SJSA1 (cell line): ENCODE measurements at regions not wholly inside any gene's neighbourhood (a gene's known extent, or its start where the extent isn't known, plus 50 kb on each side); places are given as distances from the start of the nearest gene placed in this dataset.

ENCODE experiments used
- DNase-seq, 2 experiments: peaks; one replicate each; pipeline ENCODE4 v3.0.0-alpha.2; 2015 to 2020; ENCODE audit warnings: low spot score in 2 of 2, low read depth in 1 of 2
- H3K27ac ChIP-seq: fragments of 250-450 bp; sonication (Bioruptor Pico); 2 replicates; pipeline ENCODE4 v1.5.1; 2020; ENCODE audit warnings: mild to moderate bottlenecking, moderate library complexity
- H3K27me3 ChIP-seq: fragments of 250-450 bp; sonication (Bioruptor Pico); replicated peaks from 2 replicates; pipeline ENCODE4 v1.5.1; 2020; ENCODE audit warnings: mild to moderate bottlenecking, moderate library complexity
- H3K36me3 ChIP-seq: fragments of 250-450 bp; sonication (Bioruptor Pico); 2 replicates; pipeline ENCODE4 v1.5.1; 2020; ENCODE audit warnings: mild to moderate bottlenecking
- H3K4me1 ChIP-seq: fragments of 250-450 bp; sonication (Bioruptor Pico); replicated peaks from 2 replicates; pipeline ENCODE4 v1.6.1; 2021; ENCODE audit warnings: mild to moderate bottlenecking
- H3K4me3 ChIP-seq: fragments of 250-450 bp; sonication (Bioruptor Pico); 2 replicates; pipeline ENCODE4 v1.5.1; 2020; ENCODE audit warnings: mild to moderate bottlenecking
- H3K9me3 ChIP-seq: fragments of 250-450 bp; sonication (Bioruptor Pico); replicated peaks from 2 replicates; pipeline ENCODE4 v1.5.1; 2020; ENCODE audit warnings: mild to moderate bottlenecking

DNA sequence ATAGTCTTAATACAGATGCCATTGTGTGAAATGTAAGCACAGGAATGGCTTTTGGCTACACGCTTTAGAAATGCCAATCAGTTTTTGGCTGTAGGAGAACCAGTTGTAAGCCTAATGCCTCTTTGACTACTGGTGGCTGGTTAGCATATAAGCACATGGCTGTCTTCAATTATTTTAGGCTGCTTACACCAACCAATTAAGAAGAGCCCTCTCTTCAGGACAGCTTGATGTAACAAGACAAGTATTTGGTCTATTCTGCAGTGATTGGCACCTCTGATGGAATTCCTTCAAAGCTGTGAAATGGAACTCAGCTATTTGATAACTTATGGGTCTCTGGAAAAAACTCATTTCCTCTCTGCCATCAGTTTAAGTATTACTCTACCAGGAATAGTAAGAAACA lies 680.1 kb upstream of the FSHR start:
- Histone ChIP-seq H3K4me1 (no peaks in the 10 kb centered on the region), H3K4me3 (no peak overlapping the region), H3K9me3 (no peaks in the 10 kb centered on the region), H3K27ac (no peak overlapping the region), H3K36me3 (no peaks in the 10 kb centered on the region), H3K27me3 (no peaks in the 10 kb centered on the region)
- no peak for DNase-seq

DNA sequence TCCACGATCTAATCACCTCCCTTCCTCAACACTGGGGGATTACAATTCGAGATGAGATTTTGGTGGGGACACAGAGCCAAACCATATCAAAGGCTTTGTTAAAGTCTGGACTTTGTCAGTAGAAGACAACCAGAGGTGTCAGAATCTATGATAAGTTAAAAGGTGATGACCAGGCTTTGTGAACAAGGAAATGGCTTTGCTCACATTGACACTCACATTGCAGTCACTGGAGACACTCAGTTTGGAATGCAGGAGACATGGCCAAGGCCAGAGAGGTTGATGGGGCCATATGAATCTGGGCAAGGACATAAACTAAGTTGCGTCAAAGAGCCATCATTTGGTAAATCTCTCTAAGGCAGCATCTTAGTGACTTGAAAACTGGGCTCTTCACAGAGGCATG lies 678.2 kb upstream of the FSHR start:
- Histone ChIP-seq H3K27me3 (no peaks in the 10 kb centered on the region), H3K36me3 (no peaks in the 10 kb centered on the region), H3K9me3 (peaks cover 8% of the 10 kb centered on the region; the same call in 1 of the 2 replicates), H3K27ac (no peak overlapping the region), H3K4me1 (no peaks in the 10 kb centered on the region), H3K4me3 (no peak overlapping the region)
- no peak for DNase-seq

DNA sequence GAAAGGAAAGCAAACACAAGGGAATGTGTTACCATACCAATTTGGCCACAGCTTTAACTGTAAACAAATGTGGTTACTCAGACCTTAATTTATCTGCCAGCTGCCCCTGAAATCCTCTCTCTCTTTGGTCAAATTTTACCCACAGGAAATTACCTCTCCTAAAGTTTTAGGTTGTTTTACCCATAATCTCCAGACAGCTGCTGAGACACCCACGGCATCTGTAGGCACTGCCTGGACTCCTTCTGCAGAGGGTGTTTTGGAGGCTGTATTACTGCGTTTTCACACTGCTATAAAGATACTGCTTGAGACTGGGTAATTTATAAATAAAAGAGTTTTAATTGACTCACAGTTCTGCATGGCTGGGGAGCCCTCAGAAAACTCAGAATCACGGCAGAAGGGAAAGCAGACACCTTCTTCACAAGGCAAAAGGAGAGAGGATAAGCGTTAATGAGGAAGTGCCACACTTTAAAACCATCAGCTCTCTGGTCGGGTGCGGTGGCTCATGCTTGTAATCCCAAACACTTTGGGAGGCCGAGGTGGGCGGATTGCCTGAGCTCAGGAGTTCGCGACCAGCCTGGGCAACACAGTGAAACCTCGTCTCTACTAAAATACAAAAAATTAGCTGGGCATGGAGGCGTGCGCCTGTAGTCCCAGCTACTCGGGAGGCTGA lies 677.5 kb upstream of the FSHR start:
- Histone ChIP-seq H3K4me3 (no peak overlapping the region), H3K36me3 (no peaks in the 10 kb centered on the region), H3K9me3 (peaks cover 8% of the 10 kb centered on the region; the same call in 1 of the 2 replicates), H3K27ac (no peak overlapping the region), H3K4me1 (no peaks in the 10 kb centered on the region), H3K27me3 (no peaks in the 10 kb centered on the region)
- no peak for DNase-seq

DNA sequence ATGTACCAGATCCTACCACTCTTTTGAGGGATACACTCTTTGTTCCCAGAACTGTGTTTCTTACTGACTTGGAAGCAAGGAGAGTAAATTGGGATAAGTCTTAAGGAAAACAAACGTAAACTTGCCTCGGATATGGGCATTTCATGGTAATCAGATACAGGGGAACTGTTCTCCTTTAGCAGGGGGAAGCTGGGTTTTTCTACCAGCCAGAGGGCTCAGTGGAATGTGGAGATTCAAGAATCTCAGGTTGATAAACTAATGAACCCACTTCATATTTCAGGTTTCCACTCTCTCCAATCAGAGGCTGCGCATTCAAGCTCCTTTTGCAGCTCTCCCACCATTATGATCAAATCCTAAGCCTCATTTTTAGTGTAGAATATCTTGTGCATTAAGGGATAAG lies 676.5 kb upstream of the FSHR start:
- peaks cover 8% of the 10 kb centered on the region; the same call in 1 of the 2 replicates for H3K9me3 ChIP-seq
- H3K4me3 ChIP-seq, result no peak overlapping the region
- H3K27me3 ChIP-seq, result no peaks in the 10 kb centered on the region
- H3K4me1 ChIP-seq, result no peaks in the 10 kb centered on the region
- no peak overlapping the region for H3K27ac ChIP-seq
- no peak for DNase-seq
- H3K36me3 ChIP-seq, result no peaks in the 10 kb centered on the region

DNA sequence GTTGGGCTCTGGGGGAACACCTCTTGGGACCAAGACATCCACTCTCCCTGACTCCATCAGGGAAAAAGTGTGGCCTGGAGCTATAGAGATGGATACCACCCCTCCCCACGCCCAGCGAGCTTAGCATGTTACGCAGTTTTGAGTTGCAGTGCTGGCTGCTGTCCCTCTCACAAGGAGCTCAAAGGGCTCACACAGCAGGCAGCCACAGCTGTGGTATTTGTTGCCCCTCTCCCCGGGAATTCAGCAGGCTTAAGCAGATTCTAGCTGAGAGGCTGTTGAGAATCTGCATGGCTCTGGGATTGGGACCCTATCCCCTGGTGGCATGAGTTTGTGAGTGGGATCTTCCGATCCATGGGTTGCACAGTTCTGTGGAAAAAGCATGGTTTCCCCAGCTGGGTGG lies 673.1 kb upstream of the FSHR start:
- no peak overlapping the region for H3K4me3 ChIP-seq
- H3K36me3 ChIP-seq, result no peaks in the 10 kb centered on the region
- no peak for DNase-seq

DNA sequence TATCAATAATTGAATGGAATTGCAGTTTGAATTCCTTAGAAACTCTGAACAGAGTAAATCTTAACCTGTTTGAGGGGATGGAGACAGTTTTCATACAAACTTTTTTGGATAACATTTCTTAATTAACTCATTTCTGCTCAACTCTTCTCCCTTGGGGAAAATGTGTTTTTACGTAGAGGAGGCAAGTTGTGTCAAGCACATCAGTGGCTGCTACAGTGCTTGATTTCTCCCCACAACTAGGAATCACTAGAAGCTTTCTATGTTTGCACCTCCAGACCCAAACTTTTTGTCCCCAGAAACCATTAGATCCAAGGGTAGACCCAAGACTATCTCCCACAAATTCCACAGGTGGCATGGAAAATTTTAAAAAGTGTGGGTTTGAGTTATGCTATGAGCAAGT lies 658.9 kb upstream of the FSHR start:
- Histone ChIP-seq H3K4me1 (no peaks in the 10 kb centered on the region), H3K27me3 (no peaks in the 10 kb centered on the region), H3K27ac (no peak overlapping the region), H3K36me3 (no peaks in the 10 kb centered on the region), H3K9me3 (no peaks in the 10 kb centered on the region), H3K4me3 (no peak overlapping the region)
- DNase-seq, result no peak

More for the DNA sequence above, 673.1 kb upstream of the FSHR start:
- Histone ChIP-seq H3K27me3 (no peaks in the 10 kb centered on the region), H3K27ac (no peak overlapping the region), H3K9me3 (peaks cover 8% of the 10 kb centered on the region; the same call in 1 of the 2 replicates), H3K4me1 (no peaks in the 10 kb centered on the region)

DNA sequence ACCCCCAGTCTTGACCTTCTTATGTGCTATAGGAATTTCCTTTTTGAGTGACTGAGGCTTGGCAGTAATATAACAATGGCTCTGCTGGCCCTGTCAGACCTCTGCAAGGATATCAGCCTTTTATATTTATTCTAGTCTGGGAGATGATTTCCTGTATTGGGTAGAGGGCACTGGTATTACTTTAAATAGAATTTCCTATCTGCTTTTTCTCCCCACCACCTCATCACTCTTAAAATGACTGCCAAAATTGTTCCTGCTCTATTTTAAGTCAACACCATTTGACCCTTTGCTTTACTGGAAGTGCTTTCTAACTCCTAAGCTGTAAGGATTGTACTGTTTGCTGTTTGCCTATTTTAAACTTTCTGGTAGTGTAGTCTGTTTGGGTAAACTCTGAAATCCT lies 658.4 kb upstream of the FSHR start:
- DNase-seq, result no peak
- H3K27ac ChIP-seq, result no peak overlapping the region
- no peaks in the 10 kb centered on the region for H3K9me3 ChIP-seq
- no peak overlapping the region for H3K4me3 ChIP-seq
- no peaks in the 10 kb centered on the region for H3K4me1 ChIP-seq
- H3K36me3 ChIP-seq, result no peaks in the 10 kb centered on the region
- no peaks in the 10 kb centered on the region for H3K27me3 ChIP-seq

DNA sequence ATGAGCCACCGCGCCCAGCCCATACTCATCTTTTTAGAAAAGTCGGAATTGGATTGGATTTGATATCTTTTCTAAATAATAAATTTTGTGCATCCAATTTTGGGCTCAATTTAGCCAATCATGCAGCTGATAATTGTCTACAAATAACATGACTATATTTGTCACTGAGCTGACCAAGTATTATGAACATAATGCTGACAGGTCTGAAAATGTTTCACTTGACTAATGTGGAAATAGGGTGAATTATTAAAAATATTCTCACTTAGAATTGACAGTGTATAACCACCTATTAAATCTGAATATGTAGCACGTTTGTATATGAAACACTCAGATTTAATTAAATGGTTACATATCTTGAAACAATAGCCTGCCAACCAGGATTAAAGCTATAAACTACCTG lies 657.2 kb upstream of the FSHR start:
- no peaks in the 10 kb centered on the region for H3K36me3 ChIP-seq
- H3K27me3 ChIP-seq, result no peaks in the 10 kb centered on the region
- H3K4me1 ChIP-seq, result no peaks in the 10 kb centered on the region
- no peak overlapping the region for H3K27ac ChIP-seq
- H3K4me3 ChIP-seq, result no peak overlapping the region
- H3K9me3 ChIP-seq, result no peaks in the 10 kb centered on the region
- no peak for DNase-seq

DNA sequence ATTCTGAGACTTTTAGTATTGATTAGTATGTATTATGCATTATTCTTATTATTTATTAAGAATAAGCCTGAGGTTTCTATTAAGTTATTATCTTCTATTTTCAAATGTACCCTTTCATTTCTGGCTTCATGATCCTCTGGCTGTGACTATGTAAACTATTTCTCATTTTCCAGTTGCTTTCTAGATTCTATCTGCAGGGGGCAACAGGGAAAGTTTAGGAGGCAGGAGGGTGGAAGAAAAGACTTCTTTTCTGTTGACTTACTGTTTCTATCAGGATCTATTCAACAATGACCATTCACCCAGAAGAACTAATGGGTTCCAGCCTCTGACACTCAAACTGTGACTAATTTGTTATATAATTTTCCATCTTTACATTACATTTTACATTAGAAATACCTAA lies 653.4 kb upstream of the FSHR start:
- Histone ChIP-seq H3K36me3 (no peaks in the 10 kb centered on the region), H3K4me1 (no peaks in the 10 kb centered on the region), H3K9me3 (no peaks in the 10 kb centered on the region), H3K27ac (no peak overlapping the region), H3K4me3 (no peak overlapping the region), H3K27me3 (no peaks in the 10 kb centered on the region)
- no peak for DNase-seq

DNA sequence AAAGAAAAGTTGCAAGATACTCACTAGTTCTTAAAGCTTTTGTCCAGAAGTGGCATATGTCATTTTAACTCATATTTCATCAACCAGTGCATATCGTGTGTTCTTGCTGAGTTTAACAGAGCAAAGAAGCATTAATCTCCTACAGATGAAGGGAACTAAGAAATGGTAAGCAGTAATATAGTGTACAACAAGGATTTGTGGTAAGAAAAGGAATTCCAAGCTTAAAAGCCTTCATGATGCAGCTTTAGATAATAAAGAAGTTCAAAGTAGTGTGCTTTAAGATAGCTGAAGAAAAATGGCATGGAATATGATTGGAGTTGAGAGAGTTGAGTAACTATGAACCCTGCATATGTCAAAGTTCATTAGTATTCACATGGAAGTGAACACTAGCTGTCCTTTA lies 649.8 kb upstream of the FSHR start:
- Histone ChIP-seq H3K4me3 (no peak overlapping the region), H3K27ac (no peak overlapping the region), H3K9me3 (no peaks in the 10 kb centered on the region), H3K36me3 (no peaks in the 10 kb centered on the region), H3K4me1 (no peaks in the 10 kb centered on the region), H3K27me3 (no peaks in the 10 kb centered on the region)
- no peak for DNase-seq

DNA sequence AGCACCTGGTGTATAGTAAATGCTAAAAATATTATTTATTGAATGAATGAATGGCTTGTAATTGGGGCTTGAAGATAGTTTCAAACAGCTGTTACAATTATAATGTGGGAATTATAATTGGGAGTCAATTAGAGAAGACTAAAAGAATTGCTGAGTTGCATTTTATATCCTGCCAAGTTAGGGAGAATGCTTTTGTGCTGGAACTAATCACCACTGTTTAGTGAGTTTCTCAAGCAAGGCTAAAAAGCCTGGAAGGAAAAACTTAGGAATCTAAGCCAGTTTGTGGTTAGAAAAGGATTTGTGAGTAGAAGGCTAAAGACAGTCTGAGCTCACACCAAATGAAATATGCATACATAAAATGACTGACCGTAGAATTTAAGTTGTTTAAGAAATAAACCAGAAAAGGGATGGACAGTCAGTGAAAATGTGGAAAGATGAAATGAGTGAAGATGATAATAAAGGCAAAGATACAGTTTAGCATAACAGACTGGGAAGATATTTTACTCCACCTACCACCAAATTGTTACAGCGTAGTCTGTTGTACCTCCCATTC lies 647.7 kb upstream of the FSHR start:
- H3K4me3 ChIP-seq, result no peak overlapping the region
- H3K4me1 ChIP-seq, result no peaks in the 10 kb centered on the region
- no peak overlapping the region for H3K27ac ChIP-seq
- no peaks in the 10 kb centered on the region for H3K27me3 ChIP-seq
- no peaks in the 10 kb centered on the region for H3K36me3 ChIP-seq
- no peaks in the 10 kb centered on the region for H3K9me3 ChIP-seq
- no peak for DNase-seq

DNA sequence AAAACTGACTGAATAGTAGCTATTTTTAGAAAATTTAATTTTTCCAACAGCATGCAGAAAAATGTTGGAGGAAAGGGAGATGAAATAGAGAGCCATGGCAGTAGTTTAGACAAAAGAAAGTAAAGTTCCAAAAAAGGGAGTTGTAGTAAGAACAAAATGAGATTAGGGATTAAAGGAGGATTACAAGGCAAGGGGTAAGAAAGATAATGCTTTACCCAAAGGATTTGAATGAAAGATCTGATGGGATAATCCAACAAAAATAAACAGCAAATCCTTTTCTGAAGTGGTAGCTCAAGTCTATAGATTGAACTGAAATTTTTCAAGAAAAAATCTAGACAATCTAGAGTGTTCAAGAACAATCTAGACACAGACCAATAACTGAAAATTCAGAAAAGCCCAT lies 644.3 kb upstream of the FSHR start:
- no peak for DNase-seq
- Histone ChIP-seq H3K9me3 (0 out of 2 replicates have a peak, but pooled peaks cover 2% of the 10 kb centered on the region), H3K4me1 (no peaks in the 10 kb centered on the region), H3K36me3 (no peaks in the 10 kb centered on the region), H3K4me3 (no peak overlapping the region), H3K27me3 (no peaks in the 10 kb centered on the region), H3K27ac (no peak overlapping the region)

DNA sequence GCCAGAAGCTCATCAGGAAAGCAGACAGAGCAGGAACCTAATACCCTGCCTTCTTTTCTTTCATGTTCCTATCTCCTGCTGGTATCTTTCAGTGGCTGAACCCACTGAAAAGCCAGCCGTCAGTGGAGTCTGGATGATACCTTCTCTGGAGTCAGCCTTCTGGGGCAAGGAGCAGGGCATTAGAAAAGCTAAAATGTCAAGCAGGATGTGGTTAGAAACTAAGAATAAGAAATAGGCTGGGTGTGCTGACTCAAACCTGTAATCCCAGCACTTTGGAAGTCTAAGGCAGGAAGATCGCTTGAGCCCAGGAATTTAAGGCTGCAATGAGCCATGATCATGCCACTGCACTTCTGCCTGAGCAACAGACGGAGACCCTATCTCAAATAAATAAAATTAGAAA lies 642.0 kb upstream of the FSHR start:
- DNase-seq, result no peak
- Histone ChIP-seq H3K27ac (no peak overlapping the region), H3K4me3 (no peak overlapping the region)

DNA sequence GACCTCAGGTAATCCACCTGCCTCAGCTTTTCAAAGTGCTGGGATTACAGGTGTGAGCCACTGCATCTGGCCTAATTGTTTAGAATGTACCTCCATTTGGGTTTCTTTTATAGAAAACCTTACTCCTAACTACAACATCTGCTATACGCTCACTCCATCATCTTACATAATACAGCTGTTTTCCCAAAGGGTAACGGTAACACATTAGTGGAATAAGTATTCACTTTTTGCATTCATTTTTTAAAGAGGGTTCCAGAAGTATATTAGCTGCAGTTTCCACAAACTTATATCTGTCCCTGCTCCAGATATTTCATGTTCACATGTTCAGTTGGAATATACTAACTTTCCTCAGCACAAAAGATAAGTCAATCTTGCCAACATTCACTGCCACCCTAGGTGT lies 640.1 kb upstream of the FSHR start:
- Histone ChIP-seq H3K27me3 (no peaks in the 10 kb centered on the region), H3K9me3 (peaks cover 2% of the 10 kb centered on the region; the same call in 1 of the 2 replicates), H3K4me3 (no peak overlapping the region), H3K36me3 (no peaks in the 10 kb centered on the region), H3K27ac (no peak overlapping the region), H3K4me1 (no peaks in the 10 kb centered on the region)
- DNase-seq, result no peak

More for the DNA sequence above, 642.0 kb upstream of the FSHR start:
- H3K27me3 ChIP-seq, result no peaks in the 10 kb centered on the region
- 0 out of 2 replicates have a peak, but pooled peaks cover 2% of the 10 kb centered on the region for H3K9me3 ChIP-seq
- no peaks in the 10 kb centered on the region for H3K4me1 ChIP-seq
- no peaks in the 10 kb centered on the region for H3K36me3 ChIP-seq

DNA sequence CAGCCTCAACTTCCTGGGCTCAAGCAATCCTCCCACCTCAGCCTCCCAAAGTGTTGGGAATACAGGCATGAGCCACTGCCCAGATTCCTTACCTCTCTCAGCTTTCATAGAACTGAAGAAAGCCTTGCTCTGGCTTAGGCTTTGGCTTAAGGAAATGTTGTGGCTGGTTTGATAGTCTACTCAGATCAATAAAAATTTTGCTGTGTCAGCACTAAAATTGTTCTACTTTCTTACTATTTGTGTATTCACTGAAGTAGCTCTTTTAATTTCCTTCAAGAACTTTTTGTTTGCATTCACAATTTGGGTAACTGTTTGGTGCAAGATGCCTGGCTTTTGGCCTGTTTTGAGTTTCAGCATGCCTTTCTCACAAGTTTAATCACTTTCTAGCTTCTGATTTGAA lies 634.0 kb upstream of the FSHR start:
- no peak overlapping the region for H3K4me3 ChIP-seq
- DNase-seq, result no peak
- H3K27ac ChIP-seq, result no peak overlapping the region
- H3K9me3 ChIP-seq, result no peaks in the 10 kb centered on the region; the same call in 1 of the 2 replicates
- H3K4me1 ChIP-seq, result no peaks in the 10 kb centered on the region
- H3K36me3 ChIP-seq, result no peaks in the 10 kb centered on the region
- H3K27me3 ChIP-seq, result no peaks in the 10 kb centered on the region
